ENCODE measurements at regions not wholly inside any gene's neighbourhood (a gene's known extent, or its start where the extent isn't known, plus 50 kb on each side); places are given as distances from the start of the nearest gene placed in this dataset.

DNA sequence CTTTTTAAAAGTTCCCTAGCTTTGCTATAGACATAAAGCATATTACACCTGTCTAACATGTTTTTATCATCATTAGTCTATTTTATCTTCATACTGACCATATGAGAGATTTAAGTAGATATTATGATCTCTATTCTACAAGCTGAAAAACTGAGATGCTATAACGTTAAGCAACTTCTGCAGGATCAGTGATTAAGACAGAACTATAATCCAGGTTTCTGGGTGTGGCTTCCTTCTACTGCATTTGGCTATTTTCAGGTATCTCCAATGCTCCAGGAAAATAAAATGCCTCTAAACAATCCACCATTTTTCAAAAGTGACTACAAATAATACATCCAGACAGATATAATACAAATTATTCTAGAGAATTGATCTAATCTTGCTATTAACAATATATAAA lies 53.4 kb downstream of the RGS2 start:
- no peak for DNase-seq
- Histone ChIP-seq H3K36me3 (no peaks in the 10 kb centered on the region), H3K4me3 (no peak overlapping the region), H3K27me3 (no peaks in the 10 kb centered on the region), H3K9me3 (no peaks in the 10 kb centered on the region), H3K4me1 (no peaks in the 10 kb centered on the region), H3K27ac (no peak overlapping the region)
- TF ChIP-seq, protein P1, sequence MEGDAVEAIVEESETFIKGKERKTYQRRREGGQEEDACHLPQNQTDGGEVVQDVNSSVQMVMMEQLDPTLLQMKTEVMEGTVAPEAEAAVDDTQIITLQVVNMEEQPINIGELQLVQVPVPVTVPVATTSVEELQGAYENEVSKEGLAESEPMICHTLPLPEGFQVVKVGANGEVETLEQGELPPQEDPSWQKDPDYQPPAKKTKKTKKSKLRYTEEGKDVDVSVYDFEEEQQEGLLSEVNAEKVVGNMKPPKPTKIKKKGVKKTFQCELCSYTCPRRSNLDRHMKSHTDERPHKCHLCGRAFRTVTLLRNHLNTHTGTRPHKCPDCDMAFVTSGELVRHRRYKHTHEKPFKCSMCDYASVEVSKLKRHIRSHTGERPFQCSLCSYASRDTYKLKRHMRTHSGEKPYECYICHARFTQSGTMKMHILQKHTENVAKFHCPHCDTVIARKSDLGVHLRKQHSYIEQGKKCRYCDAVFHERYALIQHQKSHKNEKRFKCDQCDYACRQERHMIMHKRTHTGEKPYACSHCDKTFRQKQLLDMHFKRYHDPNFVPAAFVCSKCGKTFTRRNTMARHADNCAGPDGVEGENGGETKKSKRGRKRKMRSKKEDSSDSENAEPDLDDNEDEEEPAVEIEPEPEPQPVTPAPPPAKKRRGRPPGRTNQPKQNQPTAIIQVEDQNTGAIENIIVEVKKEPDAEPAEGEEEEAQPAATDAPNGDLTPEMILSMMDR (IDR thresholded peaks at IDR 0.05), result no peak
- no peak for TF ChIP-seq POLR2A (IDR thresholded peaks at IDR 0.05)
- intact Hi-C loops (cut with DNase I; ENCODE audit: low total_unique reads), result no loop called here

DNA sequence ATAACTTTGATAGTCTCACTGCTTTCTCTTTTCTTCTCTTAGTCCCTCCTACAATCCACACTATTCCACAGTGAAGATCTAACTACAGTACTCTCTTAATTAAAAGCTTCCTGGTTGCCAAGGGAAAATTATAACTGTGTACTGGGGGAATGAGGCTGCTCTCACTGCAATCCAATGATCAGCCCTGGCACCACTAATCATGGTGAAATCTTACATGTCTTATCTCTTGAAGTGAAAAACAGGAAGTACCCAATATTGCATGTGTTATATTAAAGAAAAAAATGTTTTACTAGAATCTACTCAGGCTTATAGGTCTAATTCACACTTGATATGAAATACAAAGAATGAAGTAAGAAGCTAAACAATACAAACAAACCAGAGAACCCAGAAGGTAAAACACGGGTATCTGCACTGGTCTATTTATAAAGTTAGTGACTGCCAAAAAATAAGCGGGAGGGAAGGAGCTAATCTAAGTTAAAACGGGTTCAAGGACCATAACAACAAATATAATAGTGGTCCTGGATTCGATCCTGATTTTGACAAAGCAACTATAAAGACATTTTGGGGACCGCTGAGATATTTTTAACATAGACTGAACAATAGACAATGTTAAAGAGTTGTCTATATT lies 57.5 kb downstream of the RGS2 start:
- no peak for DNase-seq
- no peaks in the 10 kb centered on the region for H3K36me3 ChIP-seq
- no peak overlapping the region for H3K4me3 ChIP-seq
- H3K27ac ChIP-seq, result no peak overlapping the region
- intact Hi-C loops (cut with DNase I; ENCODE audit: low total_unique reads), result no loop called here
- no peak for TF ChIP-seq POLR2A (IDR thresholded peaks at IDR 0.05)
- TF ChIP-seq, protein P1 (IDR thresholded peaks at IDR 0.05), result no peak
- H3K9me3 ChIP-seq, result no peaks in the 10 kb centered on the region
- no peaks in the 10 kb centered on the region for H3K4me1 ChIP-seq
- H3K27me3 ChIP-seq, result no peaks in the 10 kb centered on the region

DNA sequence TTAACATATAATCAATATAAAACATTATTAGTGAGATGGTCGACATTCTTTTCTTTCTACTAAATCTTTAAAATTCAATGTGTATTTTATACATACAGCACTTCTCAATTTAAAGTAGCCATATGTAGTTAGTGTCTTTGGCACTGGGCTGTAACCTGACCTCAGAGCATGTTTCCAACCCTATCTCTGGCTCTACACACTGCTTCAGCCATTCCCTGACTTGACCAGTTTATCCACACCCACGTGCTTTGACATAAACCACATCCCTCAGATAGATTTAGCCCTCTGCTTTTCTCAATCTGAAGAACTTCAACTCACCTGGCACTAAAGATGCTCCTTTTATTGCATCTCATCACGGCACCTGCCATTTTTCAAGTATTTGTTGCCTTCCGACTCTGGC lies 58.3 kb downstream of the RGS2 start:
- DNase-seq, result no peak
- Histone ChIP-seq H3K27me3 (no peaks in the 10 kb centered on the region), H3K27ac (no peak overlapping the region), H3K36me3 (no peaks in the 10 kb centered on the region), H3K9me3 (no peaks in the 10 kb centered on the region), H3K4me3 (no peak overlapping the region), H3K4me1 (no peaks in the 10 kb centered on the region)
- TF ChIP-seq POLR2A (IDR thresholded peaks at IDR 0.05), result no peak
- TF ChIP-seq, protein P1 (IDR thresholded peaks at IDR 0.05), result no peak
- intact Hi-C loops (cut with DNase I; ENCODE audit: low total_unique reads), result no loop called here

DNA sequence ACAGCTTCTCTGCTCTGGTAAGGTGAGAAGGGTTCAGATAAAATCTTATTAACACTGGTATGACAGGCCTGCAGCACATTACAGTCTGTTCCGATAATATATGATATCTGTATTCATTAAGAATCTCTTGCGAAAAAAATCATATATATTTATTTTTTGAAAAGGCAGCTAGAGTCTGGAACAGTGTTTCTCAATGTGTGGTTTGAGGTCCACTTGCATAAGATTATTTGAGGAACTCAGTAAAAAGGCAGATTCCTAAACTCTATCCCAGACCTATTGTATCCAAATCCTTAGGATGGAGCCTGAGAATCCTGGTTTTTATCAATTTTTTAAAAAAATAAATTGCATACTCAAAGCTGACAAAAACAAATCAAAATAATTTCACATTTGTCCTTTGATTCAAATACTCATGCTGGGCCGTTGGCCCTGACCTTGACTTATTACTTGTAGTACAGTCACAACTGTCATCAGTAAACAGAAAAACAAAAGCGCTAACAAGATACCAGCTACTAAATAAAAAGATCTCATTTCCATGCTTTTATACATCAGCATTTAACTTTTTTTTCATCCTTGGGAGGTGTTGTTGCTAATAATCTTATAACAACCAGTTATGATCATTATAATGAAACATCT lies 60.6 kb downstream of the RGS2 start:
- H3K36me3 ChIP-seq, result no peaks in the 10 kb centered on the region
- no peaks in the 10 kb centered on the region for H3K9me3 ChIP-seq
- H3K27me3 ChIP-seq, result no peaks in the 10 kb centered on the region
- TF ChIP-seq, protein P1 (IDR thresholded peaks at IDR 0.05), result no peak
- no peak for TF ChIP-seq POLR2A (IDR thresholded peaks at IDR 0.05)
- H3K4me1 ChIP-seq, result no peaks in the 10 kb centered on the region
- intact Hi-C loops (cut with DNase I; ENCODE audit: low total_unique reads), result no loop called here
- no peak overlapping the region for H3K4me3 ChIP-seq
- DNase-seq, result no peak
- H3K27ac ChIP-seq, result no peak overlapping the region

DNA sequence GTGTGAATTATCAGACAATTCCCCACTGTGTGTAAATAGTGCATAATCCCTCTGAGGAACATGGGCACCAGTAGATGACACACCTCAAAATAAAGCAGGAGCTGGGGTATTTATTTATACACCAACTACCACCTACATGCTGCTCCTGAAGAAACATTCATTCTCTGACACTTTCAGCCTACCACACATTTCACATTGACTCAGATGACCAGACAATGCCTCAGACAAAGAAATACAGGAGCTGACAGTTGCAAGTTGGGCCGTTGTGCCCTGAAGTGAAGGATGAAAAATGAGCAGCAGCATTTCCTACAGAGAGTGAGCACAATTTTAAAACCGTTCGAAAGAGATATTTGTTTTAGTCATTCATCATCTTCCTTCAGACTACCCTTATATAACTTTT lies 63.2 kb downstream of the RGS2 start:
- Histone ChIP-seq H3K4me3 (no peak overlapping the region), H3K36me3 (no peaks in the 10 kb centered on the region), H3K27ac (no peak overlapping the region), H3K27me3 (no peaks in the 10 kb centered on the region), H3K4me1 (no peaks in the 10 kb centered on the region), H3K9me3 (no peaks in the 10 kb centered on the region)
- intact Hi-C loops (cut with DNase I; ENCODE audit: low total_unique reads), result no loop called here
- DNase-seq, result no peak
- TF ChIP-seq, protein P1 (IDR thresholded peaks at IDR 0.05), result no peak
- TF ChIP-seq POLR2A (IDR thresholded peaks at IDR 0.05), result no peak
